ENCODE measurements at regions not wholly inside any gene's neighbourhood (a gene's known extent, or its start where the extent isn't known, plus 50 kb on each side); places are given as distances from the start of the nearest gene placed in this dataset.
"Not testable (repeated sequence)": the region's sequence is repeated elsewhere in the genome, so short reads cannot be mapped to it uniquely, and the experiment has no call there.

- Mint-ChIP-seq H3K27me3 (no peaks in the 10 kb centered on the region), H3K36me3 (ENCODE audit: low read depth) (no peaks in the 10 kb centered on the region), H3K4me3 (no peak overlapping the region), H3K27ac (no peak overlapping the region), H3K4me1 (no peaks in the 10 kb centered on the region)
- no peak for DNase-seq
- no peak for ATAC-seq
- no peaks in the 10 kb centered on the region for H3K9me3 ChIP-seq (ENCODE audit: control insufficient read depth, low read length, poor library complexity, severe bottlenecking)
These were observed 1272.8 kb upstream of the ZEB2 start for GRCh38 chr2:145792745-145793144.

GRCh38 chr2:145789636-145790035 lies 1269.7 kb upstream of the ZEB2 start:
- Mint-ChIP-seq H3K4me1 (no peaks in the 10 kb centered on the region), H3K27me3 (no peaks in the 10 kb centered on the region), H3K27ac (no peak overlapping the region), H3K4me3 (no peak overlapping the region), H3K36me3 (ENCODE audit: low read depth) (no peaks in the 10 kb centered on the region)
- no peaks in the 10 kb centered on the region for H3K9me3 ChIP-seq (ENCODE audit: control insufficient read depth, low read length, poor library complexity, severe bottlenecking)
- ATAC-seq (no peak), DNase-seq (no peak)

GRCh38 chr2:145787597-145788361 lies 1267.9 kb upstream of the ZEB2 start:
- H3K27ac Mint-ChIP-seq; H3K4me1 Mint-ChIP-seq; H3K27me3 Mint-ChIP-seq; H3K36me3 Mint-ChIP-seq (ENCODE audit: low read depth); ATAC-seq; DNase-seq; H3K4me3 Mint-ChIP-seq; H3K9me3 ChIP-seq (ENCODE audit: control insufficient read depth, low read length, poor library complexity, severe bottlenecking): not testable (repeated sequence)

- not testable (repeated sequence) for H3K9me3 ChIP-seq (ENCODE audit: control insufficient read depth, low read length, poor library complexity, severe bottlenecking); H3K27me3 Mint-ChIP-seq; DNase-seq; H3K27ac Mint-ChIP-seq; H3K4me1 Mint-ChIP-seq; ATAC-seq; H3K36me3 Mint-ChIP-seq (ENCODE audit: low read depth); H3K4me3 Mint-ChIP-seq
These were observed 1262.7 kb upstream of the ZEB2 start for GRCh38 chr2:145782607-145783006.

GRCh38 chr2:145777914-145778313 lies 1258.0 kb upstream of the ZEB2 start:
- ATAC-seq = no peak
- Mint-ChIP-seq H3K4me1 (no peaks in the 10 kb centered on the region), H3K36me3 (ENCODE audit: low read depth) (no peaks in the 10 kb centered on the region), H3K27ac (no peak overlapping the region), H3K4me3 (no peak overlapping the region), H3K27me3 (no peaks in the 10 kb centered on the region)
- no peaks in the 10 kb centered on the region for H3K9me3 ChIP-seq (ENCODE audit: control insufficient read depth, low read length, poor library complexity, severe bottlenecking)
- no peak for DNase-seq

GRCh38 chr2:145777297-145777696 lies 1257.4 kb upstream of the ZEB2 start:
- Mint-ChIP-seq H3K4me3 (no peak overlapping the region), H3K4me1 (no peaks in the 10 kb centered on the region), H3K27me3 (no peaks in the 10 kb centered on the region), H3K36me3 (ENCODE audit: low read depth) (no peaks in the 10 kb centered on the region), H3K27ac (no peak overlapping the region)
- no peaks in the 10 kb centered on the region for H3K9me3 ChIP-seq (ENCODE audit: control insufficient read depth, low read length, poor library complexity, severe bottlenecking)
- no peak for DNase-seq
- ATAC-seq = no peak

- Mint-ChIP-seq H3K27ac (no peak overlapping the region), H3K4me1 (no peaks in the 10 kb centered on the region), H3K36me3 (ENCODE audit: low read depth) (no peaks in the 10 kb centered on the region), H3K4me3 (no peak overlapping the region), H3K27me3 (no peaks in the 10 kb centered on the region)
- ATAC-seq = no peak
- no peak for DNase-seq
- H3K9me3 ChIP-seq (ENCODE audit: control insufficient read depth, low read length, poor library complexity, severe bottlenecking) = no peaks in the 10 kb centered on the region
These were observed 1255.7 kb upstream of the ZEB2 start for GRCh38 chr2:145775591-145775990.

- no peak for DNase-seq
- Mint-ChIP-seq H3K27me3 (no peaks in the 10 kb centered on the region), H3K27ac (no peak overlapping the region), H3K4me1 (no peaks in the 10 kb centered on the region), H3K36me3 (ENCODE audit: low read depth) (no peaks in the 10 kb centered on the region), H3K4me3 (no peak overlapping the region)
- no peak for ATAC-seq
- no peaks in the 10 kb centered on the region for H3K9me3 ChIP-seq (ENCODE audit: control insufficient read depth, low read length, poor library complexity, severe bottlenecking)
These were observed 1251.6 kb upstream of the ZEB2 start for GRCh38 chr2:145771525-145771924.

- Mint-ChIP-seq H3K27me3 (no peaks in the 10 kb centered on the region), H3K36me3 (ENCODE audit: low read depth) (no peaks in the 10 kb centered on the region), H3K4me1 (no peaks in the 10 kb centered on the region), H3K4me3 (no peak overlapping the region), H3K27ac (no peak overlapping the region)
- no peak for DNase-seq
- H3K9me3 ChIP-seq (ENCODE audit: control insufficient read depth, low read length, poor library complexity, severe bottlenecking) = no peaks in the 10 kb centered on the region
- no peak for ATAC-seq
These were observed 1249.2 kb upstream of the ZEB2 start for GRCh38 chr2:145769011-145769716.

- Mint-ChIP-seq H3K4me1 (no peaks in the 10 kb centered on the region), H3K27me3 (no peaks in the 10 kb centered on the region), H3K27ac (no peak overlapping the region), H3K4me3 (no peak overlapping the region), H3K36me3 (ENCODE audit: low read depth) (no peaks in the 10 kb centered on the region)
- no peaks in the 10 kb centered on the region for H3K9me3 ChIP-seq (ENCODE audit: control insufficient read depth, low read length, poor library complexity, severe bottlenecking)
- DNase-seq = no peak
- ATAC-seq = no peak
These were observed 1246.0 kb upstream of the ZEB2 start for GRCh38 chr2:145765874-145766273.

- ATAC-seq (no peak), DNase-seq (no peak)
- Mint-ChIP-seq H3K27me3 (no peaks in the 10 kb centered on the region), H3K36me3 (ENCODE audit: low read depth) (no peaks in the 10 kb centered on the region), H3K4me1 (no peaks in the 10 kb centered on the region), H3K27ac (no peak overlapping the region), H3K4me3 (no peak overlapping the region)
- H3K9me3 ChIP-seq (ENCODE audit: control insufficient read depth, low read length, poor library complexity, severe bottlenecking) = no peaks in the 10 kb centered on the region
These were observed 1244.7 kb upstream of the ZEB2 start for GRCh38 chr2:145764631-145765030.

- Mint-ChIP-seq H3K36me3 (ENCODE audit: low read depth) (no peaks in the 10 kb centered on the region), H3K4me3 (no peak overlapping the region), H3K4me1 (no peaks in the 10 kb centered on the region), H3K27me3 (no peaks in the 10 kb centered on the region), H3K27ac (no peak overlapping the region)
- H3K9me3 ChIP-seq (ENCODE audit: control insufficient read depth, low read length, poor library complexity, severe bottlenecking) = no peaks in the 10 kb centered on the region
- no peak for ATAC-seq
- no peak for DNase-seq
These were observed 1241.1 kb upstream of the ZEB2 start for GRCh38 chr2:145760781-145761649.

GRCh38 chr2:145759228-145759915 lies 1239.5 kb upstream of the ZEB2 start:
- DNase-seq = no peak
- no peaks in the 10 kb centered on the region for H3K36me3 Mint-ChIP-seq (ENCODE audit: low read depth)
- no peaks in the 10 kb centered on the region for H3K4me1 Mint-ChIP-seq
- H3K9me3 ChIP-seq (ENCODE audit: control insufficient read depth, low read length, poor library complexity, severe bottlenecking) = no peaks in the 10 kb centered on the region
- no peak overlapping the region for H3K4me3 Mint-ChIP-seq
- no peak for ATAC-seq
- no peak overlapping the region for H3K27ac Mint-ChIP-seq
- no peaks in the 10 kb centered on the region for H3K27me3 Mint-ChIP-seq
